Panc1 (cell line): ENCODE measurements at regions not wholly inside any gene's neighbourhood (a gene's known extent, or its start where the extent isn't known, plus 50 kb on each side); places are given as distances from the start of the nearest gene placed in this dataset.

Source experiments
- ATAC-seq: fragments of 200-7000 bp; cut with Tn5 transposase; 2 replicates; pipeline ENCODE4 v1.9.1; 2020; ENCODE audit warnings: mild to moderate bottlenecking, moderate library complexity
- BruUV-seq: library from RNA; stranded (reverse); fragments of 400-500 nt; replicated peaks from 2 replicates; lab custom pipeline; 2021; lab: Mats Ljungman, UMichigan
- CTCF ChIA-PET: fragments of 300-600 bp; sonication (Branson Sonifier 250); formaldehyde crosslinking; loops from one replicate; lab custom pipeline; 2022; ENCODE audit warnings: antibody characterized with exemption; lab: Charles Lee
- POLR2A ChIA-PET: fragments of 300-600 bp; sonication (Branson Sonifier 250); formaldehyde crosslinking; loops from one replicate; lab custom pipeline; 2022; ENCODE audit warnings: antibody characterized with exemption; lab: Charles Lee
- DNase-seq: peaks from one replicate; pipeline ENCODE4 v3.0.0-alpha.2; 2010; ENCODE audit warnings: low read depth, low spot score
- H3K27ac ChIP-seq: 2 replicates; pipeline ENCODE4 v1.5.1; 2011; ENCODE audit warnings: mild to moderate bottlenecking, low read length, inconsistent platforms
- H3K27me3 ChIP-seq: fragments of 200-500 bp; sonication (Bioruptor generic); 2 replicates; pipeline ENCODE4 v1.6.0; 2014; ENCODE audit warnings: low read length, inconsistent platforms; ENCODE audit not compliant: control insufficient read depth, insufficient read depth
- H3K36me3 ChIP-seq: fragments of 200-500 bp; sonication (Bioruptor generic); 2 replicates; pipeline ENCODE4 v1.5.1; 2014; ENCODE audit warnings: inconsistent platforms, mild to moderate bottlenecking, low read length, moderate library complexity; ENCODE audit not compliant: control insufficient read depth, insufficient read depth
- H3K4me1 ChIP-seq: 2 replicates; pipeline ENCODE4 v1.5.1; 2011; ENCODE audit warnings: inconsistent platforms, mild to moderate bottlenecking, low read length, moderate library complexity; ENCODE audit not compliant: control insufficient read depth, insufficient read depth
- H3K4me3 ChIP-seq, 2 experiments: 2 replicates each; pipeline ENCODE4 v1.5.1; 2011 to 2012; ENCODE audit warnings: low read depth in 2 of 2, low read length in 2 of 2, mild to moderate bottlenecking in 2 of 2, inconsistent platforms in 1 of 2, moderate library complexity in 1 of 2
- H3K9me3 ChIP-seq: fragments of 200-500 bp; sonication (Bioruptor generic); 2 replicates; pipeline ENCODE4 v1.5.1; 2014; ENCODE audit warnings: low read depth, mild to moderate bottlenecking, inconsistent platforms, low read length, moderate library complexity; ENCODE audit not compliant: control insufficient read depth, insufficient read depth
- CTCF ChIP-seq: fragments of 450-650 bp; IDR thresholded peaks from 2 replicates; pipeline ENCODE4 v1.5.1; 2017; ENCODE audit warnings: mild to moderate bottlenecking
- POLR2AphosphoS5 ChIP-seq: IDR thresholded peaks from 2 replicates; pipeline ENCODE4 v1.6.1; 2012; ENCODE audit warnings: mild to moderate bottlenecking, low read depth, low read length, moderate library complexity
- REST ChIP-seq, 2 experiments: IDR thresholded peaks; 2 replicates each; pipeline ENCODE4 v1.6.1; 2011 to 2012; ENCODE audit warnings: low read depth in 2 of 2, control low read depth in 1 of 2, low read length in 1 of 2, mild to moderate bottlenecking in 1 of 2, moderate library complexity in 1 of 2; ENCODE audit not compliant: insufficient read depth in 1 of 2
- SIN3A ChIP-seq: IDR thresholded peaks from 2 replicates; pipeline ENCODE4 v1.6.1; 2012; ENCODE audit warnings: low read depth, mild to moderate bottlenecking, low read length, moderate library complexity, borderline replicate concordance; ENCODE audit not compliant: insufficient read depth
- TCF7L2 ChIP-seq: IDR thresholded peaks from 2 replicates; pipeline ENCODE4 v1.6.1; 2011; ENCODE audit warnings: mild to moderate bottlenecking, low read depth, low read length, inconsistent platforms
- in situ Hi-C: cut with HindIII; loops from 2 replicates; pipeline ENCODE4 v1.10.0; 2016; ENCODE audit warnings: low sequenced_read_pairs, low pct_unique_long_range_greater_than_20kb
- intact Hi-C: fragments of 100-400 bp; cut with micrococcal nuclease; formaldehyde crosslinking; loops from one replicate; pipeline ENCODE4 v1.10.0; 2022; ENCODE audit not compliant: unreplicated experiment

GRCh38 chr14:99026471-99026870, 245.5 kb downstream of the BCL11B start:
- CTCF ChIA-PET, result no interaction called here
- H3K4me3 ChIP-seq, result no peak overlapping the region
- in situ Hi-C loops, result no loop called here
- POLR2A ChIA-PET, result no interaction called here
- no TSS peak for BruUV-seq
- no peaks in the 10 kb centered on the region for H3K27me3 ChIP-seq
- ATAC-seq (no peak), DNase-seq (no peak)
- H3K36me3 ChIP-seq, result no peaks in the 10 kb centered on the region
- TF ChIP-seq CTCF (no peak), TCF7L2 (no peak), SIN3A (no peak), REST (IDR thresholded peaks at IDR 0.05; ENCODE audit: insufficient read depth in 1 of 2, low read depth in 2 of 2, low read length in 1 of 2) (no peak), POLR2AphosphoS5 (no peak)
- intact Hi-C loops, result no loop called here
- H3K27ac ChIP-seq, result no peak overlapping the region
- no peaks in the 10 kb centered on the region for H3K9me3 ChIP-seq
- H3K4me1 ChIP-seq, result no peaks in the 10 kb centered on the region

GRCh38 chr14:99028041-99028440, 244.0 kb downstream of the BCL11B start:
- ChIA-PET CTCF (no interaction called here), POLR2A (no interaction called here)
- intact Hi-C loops, result no loop called here
- H3K36me3 ChIP-seq, result no peaks in the 10 kb centered on the region
- TF ChIP-seq CTCF (no peak), TCF7L2 (no peak), REST (IDR thresholded peaks at IDR 0.05; ENCODE audit: insufficient read depth in 1 of 2, low read depth in 2 of 2, low read length in 1 of 2) (no peak), SIN3A (no peak), POLR2AphosphoS5 (no peak)
- no TSS peak for BruUV-seq
- no peak overlapping the region for H3K4me3 ChIP-seq
- no peaks in the 10 kb centered on the region for H3K9me3 ChIP-seq
- no peaks in the 10 kb centered on the region for H3K4me1 ChIP-seq
- in situ Hi-C loops, result no loop called here
- H3K27me3 ChIP-seq, result no peaks in the 10 kb centered on the region
- DNase-seq (no peak), ATAC-seq (no peak)
- no peak overlapping the region for H3K27ac ChIP-seq
